NCI-H510A treated with DMSO at 0.1 percent for 48 hours (cell line): ENCODE measurements at regions not wholly inside any gene's neighbourhood (a gene's known extent, or its start where the extent isn't known, plus 50 kb on each side); places are given as distances from the start of the nearest gene placed in this dataset.
A peak's percentile ranks its signal among the peaks of the same experiment; 100 is the strongest.

Experiments
- DNase-seq: peaks from one replicate; lab custom pipeline; 2025; lab: John Stamatoyannopoulos, UW

GRCh38 chr3:187931101-187931500 is 185.8 kb upstream of the BCL6 start:
- no peak for DNase-seq

- no peak for DNase-seq
Measured at GRCh38 chr3:187931770-187932278, 186.6 kb upstream of the BCL6 start.

- DNase-seq = no peak
Measured at GRCh38 chr3:187932530-187932929, 187.3 kb upstream of the BCL6 start.

- no peak for DNase-seq
Measured at GRCh38 chr3:187935623-187936156, 190.4 kb upstream of the BCL6 start.

- DNase-seq = no peak
Measured at GRCh38 chr3:187936676-187937075, 191.4 kb upstream of the BCL6 start.

GRCh38 chr3:187939891-187940290 is 194.6 kb upstream of the BCL6 start:
- DNase-seq = no peak

- no peak for DNase-seq
Measured at GRCh38 chr3:187941135-187941847, 196.0 kb upstream of the BCL6 start.

GRCh38 chr3:187941848-187942194 is 196.6 kb upstream of the BCL6 start:
- DNase-seq = no peak

GRCh38 chr3:187942658-187943241 is 197.5 kb upstream of the BCL6 start:
- DNase-seq = no peak

GRCh38 chr3:187943677-187944389 is 198.6 kb upstream of the BCL6 start:
- peak; percentile 40 for DNase-seq

GRCh38 chr3:187944390-187945179 is 199.3 kb upstream of the BCL6 start:
- DNase-seq = no peak

GRCh38 chr3:187945374-187945773 is 200.1 kb upstream of the BCL6 start:
- DNase-seq = no peak

GRCh38 chr3:187946163-187946691 is 201.0 kb upstream of the BCL6 start:
- DNase-seq = peak; percentile 92

- no peak for DNase-seq
Measured at GRCh38 chr3:187946981-187947380, 201.7 kb upstream of the BCL6 start.

GRCh38 chr3:187947927-187948682 is 202.8 kb upstream of the BCL6 start:
- DNase-seq = no peak

GRCh38 chr3:187949093-187949820 is 204.0 kb upstream of the BCL6 start:
- DNase-seq = no peak

- no peak for DNase-seq
Measured at GRCh38 chr3:187950671-187951070, 203.3 kb upstream of the LPP start.

- DNase-seq = no peak
Measured at GRCh38 chr3:187951452-187952190, 202.3 kb upstream of the LPP start.

- no peak for DNase-seq
Measured at GRCh38 chr3:187952849-187953248, 201.1 kb upstream of the LPP start.

GRCh38 chr3:187954516-187954872 is 199.5 kb upstream of the LPP start:
- no peak for DNase-seq
